HG03354 (cell line): ENCODE measurements at regions not wholly inside any gene's neighbourhood (a gene's known extent, or its start where the extent isn't known, plus 50 kb on each side); places are given as distances from the start of the nearest gene placed in this dataset.
"Not testable (repeated sequence)": the region's sequence is repeated elsewhere in the genome, so short reads cannot be mapped to it uniquely, and the experiment has no call there.

Experiments used
- ATAC-seq: cut with Tn5 transposase; IDR thresholded peaks from one replicate; pipeline ENCODE4 v1.9.1; 2021; ENCODE audit warnings: mild to moderate bottlenecking; ENCODE audit not compliant: unreplicated experiment, poor library complexity, severe bottlenecking

- ATAC-seq = no peak
Measured at GRCh38 chr6:4372866-4373265, 237.5 kb upstream of the ECI2 start.

GRCh38 chr6:4371207-4371921 is 236.0 kb upstream of the ECI2 start:
- no peak for ATAC-seq

- no peak for ATAC-seq
Measured at GRCh38 chr6:4370066-4370465, 234.7 kb upstream of the ECI2 start.

- no peak for ATAC-seq
Measured at GRCh38 chr6:4369616-4370015, 234.2 kb upstream of the ECI2 start.

- no peak for ATAC-seq
Measured at GRCh38 chr6:4368649-4369048, 233.3 kb upstream of the ECI2 start.

DNA sequence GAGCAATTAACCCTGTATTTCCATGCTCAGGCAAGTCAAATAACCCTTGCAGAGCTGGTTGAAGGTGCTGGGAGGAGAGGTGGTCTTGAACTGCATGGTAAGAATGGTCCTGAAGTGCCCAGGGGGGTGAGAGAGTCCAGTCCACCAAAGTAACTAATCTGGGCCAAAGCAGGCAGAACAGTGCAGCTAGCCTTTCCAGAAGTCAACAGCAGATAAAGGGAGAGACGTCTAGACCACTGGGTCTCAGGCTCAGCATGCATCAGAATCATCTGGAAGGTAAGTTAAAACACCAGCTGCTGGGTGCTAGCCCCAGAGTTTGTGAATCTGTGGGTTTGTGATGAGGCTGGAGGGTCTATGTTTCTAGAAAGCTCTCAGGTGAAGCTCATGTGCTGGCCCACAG is 232.3 kb upstream of the ECI2 start:
- ATAC-seq = no peak

DNA sequence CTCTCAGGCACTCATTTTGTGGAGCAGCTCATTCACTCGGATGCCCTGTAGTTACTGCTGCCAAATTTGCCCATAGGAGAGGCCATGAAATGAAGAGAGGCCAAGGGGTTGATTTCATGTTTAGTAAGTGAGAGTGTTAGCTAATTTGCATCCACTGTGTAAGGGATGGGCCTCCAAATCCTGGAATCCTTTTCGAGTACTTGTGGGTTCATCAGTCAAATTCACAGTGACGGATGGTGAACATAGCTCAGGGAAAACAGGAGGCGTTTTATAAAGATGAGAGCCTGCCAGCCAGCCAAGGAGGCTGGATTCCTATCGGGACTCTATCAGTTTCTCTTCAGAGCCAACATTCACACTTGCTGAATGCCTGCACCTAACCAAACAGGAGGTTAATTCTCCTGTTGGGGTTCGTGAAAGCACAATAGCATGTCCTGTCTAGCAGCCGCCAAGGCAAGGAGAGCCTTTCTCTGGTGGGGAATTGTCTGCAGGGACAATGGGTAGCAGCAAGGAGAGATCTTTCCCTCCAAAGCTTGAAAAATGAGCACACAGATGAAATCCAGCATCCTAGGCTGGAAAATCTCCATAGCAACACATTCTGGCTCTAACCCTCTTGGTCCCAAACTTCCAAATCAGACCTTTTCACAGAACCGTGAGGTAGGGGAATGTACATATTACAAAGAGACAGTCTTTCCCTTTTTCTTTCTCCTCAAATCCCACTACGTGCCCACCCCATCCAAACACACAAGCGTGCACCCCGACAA is 231.4 kb upstream of the ECI2 start:
- ATAC-seq = no peak

DNA sequence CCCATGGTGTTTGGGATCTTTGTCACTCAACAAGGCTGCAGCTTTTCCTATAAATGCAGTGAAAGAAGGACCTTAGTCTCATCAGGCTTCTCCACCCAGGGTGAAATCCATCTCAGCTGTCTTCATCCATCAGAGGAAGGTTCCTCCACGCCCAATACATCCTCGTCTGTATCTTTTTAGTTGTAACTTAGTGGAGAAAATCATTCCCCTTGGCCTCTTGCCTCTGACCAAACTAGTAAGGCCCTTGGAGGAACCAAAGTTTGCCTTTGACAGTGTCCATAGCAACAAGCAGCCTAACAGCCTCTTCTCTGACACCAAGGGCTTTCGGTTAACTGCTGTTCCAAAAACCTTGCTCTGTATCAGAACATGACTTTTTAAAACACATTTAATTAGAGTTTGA is 230.3 kb upstream of the ECI2 start:
- ATAC-seq = no peak

- ATAC-seq = no peak
Measured at GRCh38 chr6:4364711-4365110, 229.3 kb upstream of the ECI2 start.

DNA sequence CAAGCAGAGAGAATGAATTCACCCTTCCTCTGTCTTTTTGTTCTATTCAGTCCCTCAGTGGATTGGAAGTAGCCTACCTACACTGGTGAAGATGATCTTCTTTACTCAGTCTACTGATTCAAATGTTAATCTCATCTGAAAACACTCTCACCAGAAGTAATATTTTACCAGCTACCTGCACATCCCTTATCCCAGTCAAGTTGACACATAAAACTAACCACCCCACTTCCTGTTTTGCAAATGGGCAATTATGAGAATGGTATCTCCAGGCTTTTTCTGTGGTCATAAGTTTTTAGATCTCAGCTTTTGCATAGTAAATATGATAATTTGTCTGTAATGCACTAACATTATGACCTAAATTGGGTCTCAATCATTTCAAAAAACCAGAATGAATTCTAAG is 228.8 kb upstream of the ECI2 start:
- ATAC-seq = no peak

DNA sequence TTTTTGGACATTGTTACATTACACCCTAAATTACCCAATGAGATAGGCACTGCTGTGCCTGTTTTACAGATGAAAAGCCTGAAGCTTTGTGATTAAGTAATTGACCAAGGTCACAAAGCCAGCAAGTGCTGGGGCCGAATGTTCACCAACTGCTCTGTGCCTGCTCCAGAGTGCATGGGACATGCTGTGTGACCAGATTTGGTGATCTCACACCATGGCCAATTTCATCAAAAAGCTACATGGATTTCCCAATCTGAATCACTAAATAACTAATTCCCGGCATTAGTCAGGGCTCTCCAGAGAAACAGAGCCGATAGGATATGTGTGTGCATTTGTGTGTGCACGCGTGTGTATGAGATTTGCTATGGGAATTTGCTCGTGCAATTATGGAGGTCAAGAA is 228.3 kb upstream of the ECI2 start:
- no peak for ATAC-seq

DNA sequence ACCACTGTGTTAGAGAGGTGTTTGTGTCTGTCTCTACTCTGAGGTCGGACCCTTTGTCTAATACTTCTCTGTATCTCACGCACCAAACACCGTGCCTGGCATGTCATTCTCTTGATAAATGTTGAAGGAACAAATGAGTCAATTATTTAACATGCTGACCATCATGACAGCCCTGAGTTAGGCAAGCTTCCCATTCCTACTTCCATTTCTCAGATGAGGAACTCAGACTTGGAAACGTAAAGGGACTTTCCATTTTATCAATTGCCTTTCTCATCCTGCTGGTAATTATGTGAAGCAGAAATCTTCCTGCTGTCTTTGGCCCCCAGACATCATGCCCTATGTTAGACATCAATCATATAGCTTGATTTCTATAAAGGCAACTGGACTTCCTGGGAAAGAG is 227.0 kb upstream of the ECI2 start:
- no peak for ATAC-seq

- ATAC-seq = no peak
Measured at GRCh38 chr6:4360920-4361319, 225.5 kb upstream of the ECI2 start.

GRCh38 chr6:4359108-4359730 is 223.8 kb upstream of the ECI2 start:
- ATAC-seq = no peak

GRCh38 chr6:4358414-4359107 is 223.2 kb upstream of the ECI2 start:
- ATAC-seq = no peak

DNA sequence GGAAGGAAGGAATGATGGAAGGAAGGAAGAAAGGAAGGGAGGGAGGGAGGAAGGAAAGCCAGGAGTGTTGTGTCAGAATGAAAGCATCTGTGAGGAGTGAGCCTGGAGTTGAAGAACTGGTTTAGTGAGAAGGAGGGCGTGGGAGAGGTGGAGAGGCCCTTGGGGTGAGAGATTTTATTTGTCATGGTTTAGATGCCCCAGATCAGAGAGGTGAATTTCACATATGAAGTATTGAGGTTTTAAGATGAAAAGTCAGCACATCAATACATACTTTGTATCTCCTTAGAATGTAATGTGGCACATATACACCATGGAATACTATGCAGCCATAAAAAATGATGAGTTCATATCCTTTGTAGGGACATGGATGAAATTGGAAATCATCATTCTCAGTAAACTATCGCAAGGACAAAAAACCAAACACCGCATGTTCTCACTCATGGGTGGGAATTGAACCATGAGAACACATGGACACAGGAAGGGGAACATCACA is 222.3 kb upstream of the ECI2 start:
- not testable (repeated sequence) for ATAC-seq

DNA sequence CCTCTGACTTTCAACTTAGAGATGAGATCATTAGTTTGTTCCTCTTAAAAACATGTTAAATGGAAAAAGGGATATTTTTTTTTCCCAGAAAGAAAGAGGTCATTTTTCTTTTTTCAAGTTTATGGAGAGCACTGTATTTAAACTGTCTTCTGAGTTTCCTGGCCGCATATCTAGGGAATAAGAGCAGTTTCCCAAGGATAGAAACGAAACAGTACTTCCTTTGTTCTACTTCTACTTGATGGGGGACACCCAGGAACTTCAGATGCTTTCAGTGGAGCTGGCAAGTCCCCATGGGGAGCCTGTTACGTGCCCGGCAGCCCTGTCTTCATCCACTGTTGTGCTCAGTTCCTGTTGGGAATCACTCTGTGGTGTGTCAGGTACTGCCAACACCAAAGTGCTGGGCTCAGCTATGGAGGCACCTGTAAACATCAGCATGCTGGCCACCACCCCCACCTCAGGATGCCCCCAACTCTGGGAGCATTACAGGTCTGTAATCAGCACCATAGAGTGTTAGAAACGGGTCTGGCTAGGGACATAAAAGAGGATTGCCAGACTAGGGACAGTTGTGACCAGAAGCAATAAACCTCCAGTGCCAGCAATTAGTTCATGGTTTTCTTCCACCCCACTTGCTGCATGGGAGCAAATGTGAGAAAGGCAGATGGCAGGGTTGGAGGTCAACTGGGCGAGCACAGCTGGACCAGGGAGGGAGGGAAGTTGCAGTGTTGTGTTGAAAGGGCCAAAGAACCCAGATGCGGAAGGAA is 221.7 kb upstream of the ECI2 start:
- ATAC-seq = no peak

DNA sequence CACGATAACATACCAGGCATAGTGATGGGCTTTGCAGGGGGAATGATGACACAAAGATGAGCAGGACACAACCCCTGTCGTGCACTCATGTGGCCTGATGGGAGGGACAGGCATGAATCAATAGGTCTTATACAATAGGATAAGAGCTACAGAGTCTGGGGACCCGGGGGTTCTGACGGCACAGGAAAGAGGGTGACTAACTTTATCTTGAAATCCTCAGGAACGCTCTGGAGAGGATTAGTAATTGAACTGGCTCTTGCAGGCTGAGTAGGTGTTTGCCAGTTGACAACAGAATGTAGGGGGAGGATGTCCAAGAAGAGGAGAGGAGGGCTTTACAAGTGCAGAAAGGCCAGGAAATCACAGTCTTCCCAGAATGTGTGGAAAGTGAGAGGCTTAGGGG is 219.9 kb upstream of the ECI2 start:
- no peak for ATAC-seq

- no peak for ATAC-seq
Measured at GRCh38 chr6:4354181-4354580, 218.8 kb upstream of the ECI2 start.

DNA sequence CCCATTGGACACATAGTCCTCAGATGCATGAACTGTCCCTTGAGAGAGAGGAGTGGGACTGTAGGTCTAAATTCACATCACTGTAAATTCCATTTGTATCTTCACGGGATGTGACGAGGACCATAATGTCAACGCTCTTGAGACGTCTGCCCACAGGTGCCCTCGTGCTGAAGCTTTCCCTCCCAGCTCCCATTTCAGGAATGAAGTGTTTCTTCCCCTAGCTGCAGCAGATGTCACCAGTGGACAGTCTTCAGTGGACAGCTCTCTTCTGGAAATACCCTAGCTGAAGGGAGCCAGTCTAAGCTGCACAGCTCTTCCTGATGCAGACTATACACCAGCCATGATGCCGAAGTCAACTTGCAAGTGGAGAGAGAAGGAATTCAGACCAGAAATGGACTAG is 217.4 kb upstream of the ECI2 start:
- ATAC-seq = no peak
